Fibroblast of skin of right biceps (primary cell): ENCODE measurements at regions not wholly inside any gene's neighbourhood (a gene's known extent, or its start where the extent isn't known, plus 50 kb on each side); places are given as distances from the start of the nearest gene placed in this dataset.

Experiments
- DNase-seq: peaks from one replicate; pipeline ENCODE4 v3.0.0-alpha.2; 2013

DNA sequence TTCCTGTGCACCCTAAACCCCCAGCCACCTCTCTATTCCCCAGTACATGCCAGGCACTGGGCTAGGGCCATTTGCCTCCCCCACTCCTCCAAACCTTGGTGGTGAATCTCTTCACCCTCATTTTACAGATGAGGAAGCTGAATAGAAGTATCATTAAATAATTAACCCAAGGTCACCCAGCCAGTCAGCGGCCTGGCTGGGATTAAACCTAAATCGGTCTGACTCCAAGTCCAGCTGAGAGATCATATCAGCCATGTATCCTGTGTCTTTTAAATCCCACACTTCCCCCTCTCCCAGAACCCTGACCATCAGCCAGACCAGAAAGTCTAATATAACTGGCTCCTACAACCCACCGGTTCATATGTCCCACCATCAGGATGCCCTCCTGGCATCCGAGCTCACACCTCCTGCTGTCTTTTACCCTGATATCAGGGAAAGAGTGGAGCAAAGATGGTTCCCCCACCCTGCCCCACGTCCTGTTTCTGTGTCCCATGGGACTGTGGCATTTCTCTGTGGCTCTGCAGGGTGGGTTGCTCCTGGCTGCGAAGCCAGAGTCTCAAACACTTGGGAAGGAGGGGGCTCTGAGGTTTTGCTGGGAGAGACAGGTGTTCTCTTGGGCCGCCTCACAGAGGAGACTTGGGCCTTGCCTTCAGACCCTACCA, 145.3 kb downstream of the VEGFA start:
- DNase-seq, result no peak

DNA sequence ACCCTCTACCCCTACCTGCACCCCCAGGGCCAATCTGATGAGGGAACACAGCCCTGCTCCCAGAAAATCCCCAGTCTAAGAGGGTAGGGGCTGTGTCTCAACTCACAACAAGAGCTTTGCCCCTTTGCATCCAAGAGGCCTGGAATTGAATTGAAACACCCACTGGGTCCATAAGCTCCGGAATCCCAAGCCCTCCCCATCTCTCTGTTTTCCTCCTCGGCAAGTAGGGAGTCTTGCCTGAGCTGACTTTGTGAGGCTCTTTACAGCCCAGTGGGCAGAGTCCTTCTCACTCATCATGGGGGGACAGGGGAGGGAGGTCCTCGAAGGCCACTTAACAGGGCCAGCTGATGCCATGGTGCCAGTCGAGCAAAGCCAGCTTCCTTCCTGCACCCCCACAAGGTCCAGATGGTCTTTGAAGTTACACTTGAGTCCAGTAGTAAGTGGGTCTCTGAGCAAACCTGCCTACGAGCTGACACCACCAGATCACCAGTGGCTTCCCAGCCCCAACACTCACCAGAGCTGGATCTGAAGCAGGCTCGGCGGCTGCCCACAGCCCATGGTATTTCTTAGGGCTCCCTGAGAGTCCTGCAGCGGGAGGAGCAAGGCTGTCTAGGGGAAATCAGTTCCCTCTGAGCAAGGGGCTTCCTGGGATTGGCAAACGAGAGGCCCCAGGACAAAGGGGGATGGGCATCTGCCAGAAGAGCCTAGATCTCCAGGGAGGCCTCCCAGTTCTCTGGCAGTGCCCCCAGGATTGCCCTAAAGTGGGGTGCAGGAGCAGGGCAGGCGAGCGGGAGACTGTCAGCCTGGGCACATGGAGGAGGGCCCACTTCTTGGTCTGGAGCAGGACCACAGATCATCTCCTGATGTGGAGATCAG, 144.5 kb downstream of the VEGFA start:
- no peak for DNase-seq

GRCh38 chr6:43913375-43914271, 143.6 kb downstream of the VEGFA start:
- peak; percentile 59 for DNase-seq

GRCh38 chr6:43912598-43913371, 142.8 kb downstream of the VEGFA start:
- DNase-seq, result no peak

- no peak for DNase-seq
These were observed 142.1 kb downstream of the VEGFA start for GRCh38 chr6:43912116-43912577.

GRCh38 chr6:43911354-43912115, 141.5 kb downstream of the VEGFA start:
- peak; percentile 83 for DNase-seq

GRCh38 chr6:43910638-43911353, 140.8 kb downstream of the VEGFA start:
- DNase-seq, result peak; percentile 92

- DNase-seq, result no peak
These were observed 140.2 kb downstream of the VEGFA start for GRCh38 chr6:43910149-43910637.

GRCh38 chr6:43909474-43910148, 139.6 kb downstream of the VEGFA start:
- no peak for DNase-seq

GRCh38 chr6:43907789-43908472, 137.9 kb downstream of the VEGFA start:
- no peak for DNase-seq

DNA sequence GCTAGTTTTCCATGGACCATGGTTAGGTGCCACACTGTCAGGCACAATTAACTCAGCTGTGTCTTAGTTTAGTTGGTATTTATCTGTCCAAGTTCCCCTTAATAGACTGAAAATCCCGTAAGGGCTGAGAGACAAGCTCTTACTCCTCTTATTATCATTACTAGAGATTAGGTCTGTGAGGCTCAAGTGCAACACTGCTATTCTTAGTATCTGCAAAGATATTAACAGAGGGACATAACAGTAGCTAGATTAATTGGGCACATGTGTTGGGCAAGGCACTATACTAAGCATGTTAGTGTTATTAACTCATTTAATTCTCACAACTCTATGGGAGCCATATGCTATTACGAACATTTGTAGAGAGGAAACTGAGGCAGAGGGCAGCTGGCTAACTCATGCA, 137.3 kb downstream of the VEGFA start:
- no peak for DNase-seq

GRCh38 chr6:43904311-43905123, 134.5 kb downstream of the VEGFA start:
- DNase-seq, result peak; percentile 42

- no peak for DNase-seq
These were observed 133.8 kb downstream of the VEGFA start for GRCh38 chr6:43903739-43904290.

DNA sequence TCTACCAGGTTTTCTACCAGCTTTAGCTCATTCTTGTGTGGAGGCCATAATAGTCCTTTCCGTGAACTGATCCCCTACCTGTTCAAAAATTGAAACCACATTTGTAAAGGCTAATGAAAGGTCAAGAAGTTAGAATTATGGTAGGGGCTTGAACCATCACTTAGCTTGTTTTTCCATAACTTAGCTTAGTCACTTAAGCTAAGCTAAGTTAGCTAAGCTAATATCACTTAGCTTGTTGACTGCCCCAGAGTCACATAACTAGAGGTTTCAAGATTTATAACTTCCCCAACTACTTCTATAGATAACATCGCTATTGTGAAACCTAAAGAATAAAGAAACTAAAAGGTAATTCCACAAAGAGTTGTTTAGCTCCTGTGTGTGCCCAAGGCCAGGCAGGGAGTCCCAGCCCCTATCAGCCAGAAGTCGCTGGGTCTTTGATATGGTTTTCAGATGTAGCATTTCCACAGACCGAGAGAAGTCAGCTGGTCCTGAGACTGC, 131.8 kb downstream of the VEGFA start:
- DNase-seq, result no peak

- no peak for DNase-seq
These were observed 131.1 kb downstream of the VEGFA start for GRCh38 chr6:43900916-43901732.

GRCh38 chr6:43900560-43900915, 130.5 kb downstream of the VEGFA start:
- no peak for DNase-seq

GRCh38 chr6:43899830-43900229, 129.8 kb downstream of the VEGFA start:
- no peak for DNase-seq
